ENCODE measurements at regions not wholly inside any gene's neighbourhood (a gene's known extent, or its start where the extent isn't known, plus 50 kb on each side); places are given as distances from the start of the nearest gene placed in this dataset.
"Not testable (repeated sequence)": the region's sequence is repeated elsewhere in the genome, so short reads cannot be mapped to it uniquely, and the experiment has no call there.

DNA sequence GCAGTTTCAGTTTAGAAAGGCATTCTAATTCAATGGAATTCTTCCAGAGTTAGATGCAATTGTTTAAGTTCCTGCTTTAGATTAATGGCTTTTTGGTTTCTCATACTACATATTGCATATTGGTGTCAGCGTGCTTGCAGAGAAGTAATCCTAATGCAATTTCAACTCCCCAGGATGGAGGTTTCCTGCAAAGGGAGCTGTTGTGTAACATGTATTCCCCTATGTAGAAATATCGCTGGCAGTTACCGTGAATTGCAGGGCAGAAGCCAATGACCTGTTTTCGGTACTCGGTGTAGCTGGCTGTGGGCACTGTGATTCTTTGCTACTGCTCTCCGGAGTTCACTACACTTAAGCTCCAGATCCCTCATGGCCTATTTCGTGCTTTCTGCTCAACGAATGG lies 256.1 kb upstream of the PTBP2 start:
- DNase-seq = no peak
- Mint-ChIP-seq H3K4me1 (ENCODE audit: low read depth, unreplicated experiment) (no peaks in the 10 kb centered on the region), H3K36me3 (ENCODE audit: insufficient read depth, unreplicated experiment) (no peaks in the 10 kb centered on the region), H3K9me3 (ENCODE audit: low read depth, unreplicated experiment) (no peaks in the 10 kb centered on the region), H3K27me3 (ENCODE audit: unreplicated experiment) (no peaks in the 10 kb centered on the region), H3K4me3 (ENCODE audit: low read depth, unreplicated experiment) (no peak overlapping the region), H3K27ac (ENCODE audit: unreplicated experiment) (no peak overlapping the region)
- no TSS peak for BruUV-seq (replicated peaks)
- CTCF ChIA-PET = no interaction called here
- intact Hi-C loops (cut with micrococcal nuclease; ENCODE audit: unreplicated experiment) = no loop called here
- TF ChIP-seq, protein P1, sequence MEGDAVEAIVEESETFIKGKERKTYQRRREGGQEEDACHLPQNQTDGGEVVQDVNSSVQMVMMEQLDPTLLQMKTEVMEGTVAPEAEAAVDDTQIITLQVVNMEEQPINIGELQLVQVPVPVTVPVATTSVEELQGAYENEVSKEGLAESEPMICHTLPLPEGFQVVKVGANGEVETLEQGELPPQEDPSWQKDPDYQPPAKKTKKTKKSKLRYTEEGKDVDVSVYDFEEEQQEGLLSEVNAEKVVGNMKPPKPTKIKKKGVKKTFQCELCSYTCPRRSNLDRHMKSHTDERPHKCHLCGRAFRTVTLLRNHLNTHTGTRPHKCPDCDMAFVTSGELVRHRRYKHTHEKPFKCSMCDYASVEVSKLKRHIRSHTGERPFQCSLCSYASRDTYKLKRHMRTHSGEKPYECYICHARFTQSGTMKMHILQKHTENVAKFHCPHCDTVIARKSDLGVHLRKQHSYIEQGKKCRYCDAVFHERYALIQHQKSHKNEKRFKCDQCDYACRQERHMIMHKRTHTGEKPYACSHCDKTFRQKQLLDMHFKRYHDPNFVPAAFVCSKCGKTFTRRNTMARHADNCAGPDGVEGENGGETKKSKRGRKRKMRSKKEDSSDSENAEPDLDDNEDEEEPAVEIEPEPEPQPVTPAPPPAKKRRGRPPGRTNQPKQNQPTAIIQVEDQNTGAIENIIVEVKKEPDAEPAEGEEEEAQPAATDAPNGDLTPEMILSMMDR (IDR thresholded peaks at IDR 0.05; ENCODE audit: unreplicated experiment) = no peak

DNA sequence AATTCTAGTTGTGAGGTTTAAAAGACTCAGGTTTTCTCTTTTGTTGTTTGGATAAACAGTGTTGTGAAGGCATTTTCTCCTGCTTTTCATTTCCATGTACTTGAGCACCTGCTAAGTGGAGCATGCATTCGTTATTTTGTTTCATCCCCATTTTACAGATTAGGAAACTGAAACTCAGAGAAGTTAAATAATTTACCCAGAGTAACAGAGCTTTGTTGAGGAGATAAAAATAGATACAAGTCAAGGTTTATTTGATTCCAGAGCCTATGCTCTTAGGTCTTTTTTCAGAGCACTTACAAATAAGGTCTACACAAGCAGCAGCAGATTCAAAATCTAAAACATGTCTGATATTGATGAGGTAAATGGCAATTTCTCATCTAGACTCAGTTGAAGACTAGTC lies 254.7 kb upstream of the PTBP2 start:
- H3K27ac Mint-ChIP-seq (ENCODE audit: unreplicated experiment) = no peak overlapping the region
- no peaks in the 10 kb centered on the region for H3K36me3 Mint-ChIP-seq (ENCODE audit: insufficient read depth, unreplicated experiment)
- TF ChIP-seq, protein P1 (IDR thresholded peaks at IDR 0.05; ENCODE audit: unreplicated experiment) = no peak
- no peak for DNase-seq
- H3K4me3 Mint-ChIP-seq (ENCODE audit: low read depth, unreplicated experiment) = no peak overlapping the region
- no peaks in the 10 kb centered on the region for H3K27me3 Mint-ChIP-seq (ENCODE audit: unreplicated experiment)
- CTCF ChIA-PET = no interaction called here
- peaks cover 12% of the 10 kb centered on the region for H3K4me1 Mint-ChIP-seq (ENCODE audit: low read depth, unreplicated experiment)
- peaks cover 4% of the 10 kb centered on the region for H3K9me3 Mint-ChIP-seq (ENCODE audit: low read depth, unreplicated experiment)
- BruUV-seq (replicated peaks) = no TSS peak
- intact Hi-C loops (cut with micrococcal nuclease; ENCODE audit: unreplicated experiment) = no loop called here

DNA sequence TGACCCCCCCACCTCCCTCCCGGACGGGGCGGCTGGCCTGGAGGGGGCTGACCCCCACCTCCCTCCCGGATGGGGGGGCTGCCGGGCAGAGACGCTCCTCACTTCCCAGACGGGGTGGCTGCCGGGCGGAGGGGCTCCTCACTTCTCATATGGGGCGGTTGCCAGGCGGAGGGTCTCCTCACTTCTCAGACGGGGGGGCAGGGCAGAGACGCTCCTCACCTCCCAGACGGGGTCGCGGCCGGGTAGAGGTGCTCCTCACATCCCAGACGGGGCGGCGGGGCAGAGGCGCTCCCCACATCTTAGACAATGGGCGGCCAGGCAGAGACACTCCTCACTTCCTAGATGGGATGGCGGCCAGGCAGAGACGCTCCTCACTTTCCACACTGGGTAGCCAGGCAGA lies 251.9 kb upstream of the PTBP2 start:
- H3K4me3 Mint-ChIP-seq (ENCODE audit: low read depth, unreplicated experiment); H3K27me3 Mint-ChIP-seq (ENCODE audit: unreplicated experiment); H3K9me3 Mint-ChIP-seq (ENCODE audit: low read depth, unreplicated experiment); intact Hi-C loops (cut with micrococcal nuclease; ENCODE audit: unreplicated experiment); H3K27ac Mint-ChIP-seq (ENCODE audit: unreplicated experiment); H3K36me3 Mint-ChIP-seq (ENCODE audit: insufficient read depth, unreplicated experiment); CTCF ChIA-PET; DNase-seq; BruUV-seq (replicated peaks): not testable (repeated sequence)
- H3K4me1 Mint-ChIP-seq (ENCODE audit: low read depth, unreplicated experiment) = peaks cover 40% of the 10 kb centered on the region

DNA sequence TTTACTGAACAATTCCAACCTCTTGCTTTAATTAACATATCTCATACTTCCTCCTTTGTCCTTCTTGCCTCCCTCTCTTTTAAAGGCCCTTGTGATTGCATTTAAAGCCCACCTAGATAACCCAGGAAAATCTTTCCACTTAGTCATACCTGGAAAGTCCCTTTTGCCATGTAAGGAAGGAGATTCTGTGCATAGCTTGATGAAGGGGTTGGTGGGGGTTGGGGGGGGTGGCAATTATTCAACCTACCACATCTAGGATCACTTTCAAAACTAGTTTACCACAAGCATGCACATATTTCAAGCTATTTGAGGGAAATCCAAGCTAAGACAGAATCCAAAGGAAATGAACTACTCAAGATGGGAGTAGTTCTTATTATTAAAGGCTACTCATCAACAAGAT lies 249.1 kb upstream of the PTBP2 start:
- Mint-ChIP-seq H3K9me3 (ENCODE audit: low read depth, unreplicated experiment) (peaks cover 6% of the 10 kb centered on the region), H3K27me3 (ENCODE audit: unreplicated experiment) (no peaks in the 10 kb centered on the region), H3K36me3 (ENCODE audit: insufficient read depth, unreplicated experiment) (no peaks in the 10 kb centered on the region), H3K4me1 (ENCODE audit: low read depth, unreplicated experiment) (peaks cover 41% of the 10 kb centered on the region), H3K27ac (ENCODE audit: unreplicated experiment) (peak overlapping the region; percentile 80), H3K4me3 (ENCODE audit: low read depth, unreplicated experiment) (no peak overlapping the region)
- no peak for DNase-seq
- no TSS peak for BruUV-seq (replicated peaks)
- TF ChIP-seq, protein P1 (IDR thresholded peaks at IDR 0.05; ENCODE audit: unreplicated experiment) = no peak
- CTCF ChIA-PET = interaction anchor here (0.6 to 0.7 kb wide), 3 partner anchors 9 to 1622 kb away, joined by 3 to 7 read pairs (median 4); no protein-coding TSS in a partner anchor
- intact Hi-C loops (cut with micrococcal nuclease; ENCODE audit: unreplicated experiment) = loop anchor here (1.0 kb wide), 1 partner anchor 15 kb away; no protein-coding TSS in a partner anchor

DNA sequence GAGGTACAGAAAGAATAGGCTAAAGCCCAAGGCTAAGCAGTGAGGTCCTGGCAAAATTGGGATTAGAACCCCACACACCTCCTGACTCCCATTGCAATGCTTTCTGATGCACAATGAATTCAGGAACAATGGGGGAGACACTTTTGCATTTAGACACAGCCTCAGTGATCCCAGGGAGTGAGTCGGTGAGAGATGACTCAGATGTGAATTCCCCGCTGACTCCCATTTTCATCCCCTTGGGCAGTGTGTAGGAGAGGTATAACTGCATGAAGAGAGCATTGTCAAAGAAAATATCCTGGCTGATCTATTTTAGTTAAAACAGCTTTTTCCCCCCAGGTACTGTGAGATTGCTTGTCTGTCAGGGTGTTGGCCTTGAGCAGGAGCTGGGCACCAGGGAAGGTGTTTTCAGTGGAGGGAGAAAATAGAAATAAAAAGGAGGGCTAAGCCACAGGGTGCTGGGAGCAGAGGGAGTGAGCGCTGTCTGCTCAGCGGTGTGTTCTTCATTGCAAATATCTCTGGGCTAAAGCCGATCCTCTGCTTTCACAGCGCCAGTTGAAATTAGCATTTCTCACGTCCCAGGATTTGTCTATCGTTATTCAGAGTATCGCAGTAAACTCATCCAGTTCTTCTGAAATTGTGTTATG lies 247.7 kb upstream of the PTBP2 start:
- Mint-ChIP-seq H3K9me3 (ENCODE audit: low read depth, unreplicated experiment) (peaks cover 6% of the 10 kb centered on the region), H3K27me3 (ENCODE audit: unreplicated experiment) (no peaks in the 10 kb centered on the region), H3K4me1 (ENCODE audit: low read depth, unreplicated experiment) (peaks cover 41% of the 10 kb centered on the region), H3K36me3 (ENCODE audit: insufficient read depth, unreplicated experiment) (no peaks in the 10 kb centered on the region), H3K27ac (ENCODE audit: unreplicated experiment) (peak overlapping the region; percentile 56), H3K4me3 (ENCODE audit: low read depth, unreplicated experiment) (no peak overlapping the region)
- no peak for DNase-seq
- no TSS peak for BruUV-seq (replicated peaks)
- intact Hi-C loops (cut with micrococcal nuclease; ENCODE audit: unreplicated experiment) = no loop called here
- CTCF ChIA-PET = no interaction called here
- TF ChIP-seq, protein P1 (IDR thresholded peaks at IDR 0.05; ENCODE audit: unreplicated experiment) = no peak

Data from Calu3 (cell line).